H1 (cell line): ENCODE measurements at regions not wholly inside any gene's neighbourhood (a gene's known extent, or its start where the extent isn't known, plus 50 kb on each side); places are given as distances from the start of the nearest gene placed in this dataset.

Experiments used
- EZH2 ChIP-seq: fragments of 200-600 bp; sonication (generic); IDR thresholded peaks from 2 replicates; pipeline ENCODE4 v1.7.1; 2012; ENCODE audit warnings: low read depth, mild to moderate bottlenecking, moderate library complexity, low read length, inconsistent platforms; ENCODE audit not compliant: severe bottlenecking
- JUND ChIP-seq: IDR thresholded peaks from 2 replicates; pipeline ENCODE4 v1.6.1; 2011; ENCODE audit warnings: mild to moderate bottlenecking, improper control_type of control experiment, low read length
- PHF8 ChIP-seq: fragments of 200-600 bp; sonication (generic); conservative IDR thresholded peaks from 2 replicates; pipeline ENCODE4 v1.7.1; 2012; ENCODE audit warnings: low read depth, mild to moderate bottlenecking, inconsistent platforms, low read length, moderate library complexity
- POLR2A ChIP-seq, 2 experiments: IDR thresholded peaks; 1 replicate in 1 of 2; 2 replicates in 1 of 2; pipeline ENCODE4 v1.6.1; 2011; ENCODE audit warnings: low read depth in 2 of 2, low read length in 2 of 2, mild to moderate bottlenecking in 2 of 2; ENCODE audit errors: control extremely low read depth in 1 of 2
- RFX5 ChIP-seq: IDR thresholded peaks from 2 replicates; pipeline ENCODE4 v1.6.1; 2011; ENCODE audit warnings: low read depth, low read length, improper control_type of control experiment, borderline replicate concordance
- RNF2 ChIP-seq: fragments of 200-900, 300-1000 bp; sonication (generic); IDR thresholded peaks from 2 replicates; pipeline ENCODE4 v1.7.1; 2016; ENCODE audit warnings: borderline replicate concordance, low read depth, mild to moderate bottlenecking, antibody characterized with exemption, low read length; ENCODE audit not compliant: poor library complexity, severe bottlenecking; ENCODE audit errors: missing control alignments
- TAF7 ChIP-seq: optimal IDR thresholded peaks from 2 replicates; pipeline ENCODE3; 2011; ENCODE audit warnings: low read depth, mild to moderate bottlenecking, inconsistent platforms, low read length, moderate library complexity, borderline replicate concordance
- TCF12 ChIP-seq: IDR thresholded peaks from 2 replicates; pipeline ENCODE4 v1.6.1; 2011; ENCODE audit warnings: low read depth, mild to moderate bottlenecking, low read length
- TF ChIP-seq, protein P1 (sequence below), 3 experiments: IDR thresholded peaks; 1 replicate in 2 of 3; 2 replicates in 1 of 3; pipeline versions ENCODE4 v1.5.1 to v1.6.1; 2011; ENCODE audit warnings: low read length in 3 of 3, mild to moderate bottlenecking in 3 of 3, inconsistent platforms in 2 of 3, low read depth in 1 of 3, moderate library complexity in 1 of 3; ENCODE audit not compliant: insufficient read depth in 1 of 3; ENCODE audit errors: control extremely low read depth in 1 of 3
- TF ChIP-seq, protein P2 (sequence below): IDR thresholded peaks from 2 replicates; pipeline ENCODE4 v1.6.1; 2012; ENCODE audit warnings: inconsistent platforms

DNA sequence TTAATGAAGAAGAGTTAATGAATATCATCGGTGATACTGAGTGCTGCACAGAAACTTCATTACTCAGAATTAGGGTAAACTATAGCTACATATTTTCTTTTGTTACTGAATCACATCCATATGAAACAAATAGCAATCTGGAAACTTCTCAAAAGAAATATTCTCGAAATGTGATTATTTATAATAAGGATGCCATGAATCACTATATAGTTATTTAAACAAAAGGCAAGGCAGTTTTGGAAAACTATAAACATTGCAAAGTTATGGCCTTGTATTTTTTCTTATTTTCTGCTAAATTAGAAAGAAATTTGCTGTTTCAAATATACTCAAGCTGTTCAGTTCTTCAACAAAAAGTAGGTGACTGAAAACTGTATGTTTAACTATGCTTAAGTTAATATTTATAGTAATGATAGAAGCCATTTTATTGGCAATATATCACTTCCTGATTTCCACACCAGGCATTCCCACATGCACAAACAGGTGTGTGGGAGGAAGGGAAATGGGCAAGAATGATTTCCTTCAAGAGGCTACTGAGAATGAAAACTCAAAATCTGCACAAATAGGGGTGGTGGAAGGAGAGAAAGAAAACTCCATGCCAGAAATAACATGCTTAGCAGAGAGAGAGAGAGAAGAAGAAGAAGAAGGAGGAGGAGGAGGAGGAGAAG, 74.5 kb upstream of the FRY start:
- TF ChIP-seq, protein P1, sequence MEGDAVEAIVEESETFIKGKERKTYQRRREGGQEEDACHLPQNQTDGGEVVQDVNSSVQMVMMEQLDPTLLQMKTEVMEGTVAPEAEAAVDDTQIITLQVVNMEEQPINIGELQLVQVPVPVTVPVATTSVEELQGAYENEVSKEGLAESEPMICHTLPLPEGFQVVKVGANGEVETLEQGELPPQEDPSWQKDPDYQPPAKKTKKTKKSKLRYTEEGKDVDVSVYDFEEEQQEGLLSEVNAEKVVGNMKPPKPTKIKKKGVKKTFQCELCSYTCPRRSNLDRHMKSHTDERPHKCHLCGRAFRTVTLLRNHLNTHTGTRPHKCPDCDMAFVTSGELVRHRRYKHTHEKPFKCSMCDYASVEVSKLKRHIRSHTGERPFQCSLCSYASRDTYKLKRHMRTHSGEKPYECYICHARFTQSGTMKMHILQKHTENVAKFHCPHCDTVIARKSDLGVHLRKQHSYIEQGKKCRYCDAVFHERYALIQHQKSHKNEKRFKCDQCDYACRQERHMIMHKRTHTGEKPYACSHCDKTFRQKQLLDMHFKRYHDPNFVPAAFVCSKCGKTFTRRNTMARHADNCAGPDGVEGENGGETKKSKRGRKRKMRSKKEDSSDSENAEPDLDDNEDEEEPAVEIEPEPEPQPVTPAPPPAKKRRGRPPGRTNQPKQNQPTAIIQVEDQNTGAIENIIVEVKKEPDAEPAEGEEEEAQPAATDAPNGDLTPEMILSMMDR (IDR thresholded peaks at IDR 0.05; ENCODE audit: control extremely low read depth in 1 of 3, insufficient read depth in 1 of 3, low read depth in 1 of 3, low read length in 3 of 3), result no peak
- no peak for TF ChIP-seq POLR2A (IDR thresholded peaks at IDR 0.05; ENCODE audit: control extremely low read depth in 1 of 2, low read depth in 2 of 2, low read length in 2 of 2)
- TF ChIP-seq, protein P2, sequence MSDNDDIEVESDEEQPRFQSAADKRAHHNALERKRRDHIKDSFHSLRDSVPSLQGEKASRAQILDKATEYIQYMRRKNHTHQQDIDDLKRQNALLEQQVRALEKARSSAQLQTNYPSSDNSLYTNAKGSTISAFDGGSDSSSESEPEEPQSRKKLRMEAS, result no peak
- no peak for TF ChIP-seq RFX5
- TF ChIP-seq JUND, result no peak
- no peak for TF ChIP-seq RNF2
- no peak for TF ChIP-seq PHF8
- no peak for TF ChIP-seq TCF12
- no peak for TF ChIP-seq EZH2
- no peak for TF ChIP-seq TAF7
